Neural progenitor cell (in vitro differentiated cells): ENCODE measurements at regions not wholly inside any gene's neighbourhood (a gene's known extent, or its start where the extent isn't known, plus 50 kb on each side); places are given as distances from the start of the nearest gene placed in this dataset.

Experiments used
- EZH2 ChIP-seq: fragments of 200-600 bp; sonication (generic); IDR thresholded peaks from 2 replicates; pipeline ENCODE4 v1.6.1; 2017; ENCODE audit warnings: antibody characterized with exemption, mild to moderate bottlenecking, moderate library complexity
- EZH2phosphoT487 ChIP-seq: fragments of 200-600 bp; sonication (generic); IDR thresholded peaks from 2 replicates; pipeline ENCODE4 v1.6.1; 2017; ENCODE audit warnings: antibody characterized with exemption

GRCh38 chr4:85423431-85423830 lies 51.5 kb upstream of the ARHGAP24 start:
- TF ChIP-seq EZH2 (no peak), EZH2phosphoT487 (no peak)
